Neural cell (in vitro differentiated cells): ENCODE measurements at regions not wholly inside any gene's neighbourhood (a gene's known extent, or its start where the extent isn't known, plus 50 kb on each side); places are given as distances from the start of the nearest gene placed in this dataset.

Source experiments
- H2AFZ ChIP-seq: fragments of 200-600, 300-800 bp; sonication (generic), shearing (Covaris generic); 2 replicates; pipeline ENCODE4 v1.6.0; 2014; ENCODE audit warnings: low read depth, mild to moderate bottlenecking, antibody characterized with exemption, low read length, moderate library complexity
- H3F3A ChIP-seq: fragments of 200-600 bp; shearing (Covaris generic); 2 replicates; pipeline ENCODE4 v1.6.1; 2016; ENCODE audit warnings: mild to moderate bottlenecking, moderate library complexity, mixed read lengths, antibody characterized with exemption, low read length; ENCODE audit not compliant: insufficient read depth, poor library complexity, severe bottlenecking
- H3K27ac ChIP-seq: fragments of 200-600, 300-800 bp; sonication (generic), shearing (Covaris generic); 2 replicates; pipeline ENCODE4 v1.5.1; 2014; ENCODE audit warnings: mild to moderate bottlenecking, low read length, moderate library complexity
- H3K27me3 ChIP-seq: fragments of 300-800, 200-600 bp; sonication (generic), shearing (Covaris generic); 2 replicates; pipeline ENCODE4 v1.6.0; 2014; ENCODE audit warnings: mild to moderate bottlenecking, low read depth, low read length, moderate library complexity; ENCODE audit not compliant: insufficient read depth
- H3K36me3 ChIP-seq: fragments of 300-800, 200-600 bp; sonication (generic), shearing (Covaris generic); 2 replicates; pipeline ENCODE4 v1.5.1; 2014; ENCODE audit warnings: mild to moderate bottlenecking, antibody characterized with exemption, low read length, moderate library complexity; ENCODE audit not compliant: insufficient read depth
- H3K4me2 ChIP-seq: fragments of 300-800, 200-600 bp; sonication (generic), shearing (Covaris generic); 2 replicates; pipeline ENCODE4 v1.6.0; 2014; ENCODE audit warnings: mild to moderate bottlenecking, low read length
- H3K4me3 ChIP-seq: fragments of 300-800, 200-600 bp; sonication (generic), shearing (Covaris generic); 2 replicates; pipeline ENCODE4 v1.5.1; 2014; ENCODE audit warnings: mild to moderate bottlenecking, low read length, moderate library complexity
- H3K79me2 ChIP-seq: fragments of 200-600 bp; shearing (Covaris generic); replicated peaks from 2 replicates; pipeline ENCODE4 v1.6.0; 2014; ENCODE audit warnings: mild to moderate bottlenecking, low read length, moderate library complexity; ENCODE audit not compliant: insufficient read depth
- H3K9ac ChIP-seq: fragments of 300-800, 200-600 bp; sonication (generic), shearing (Covaris generic); 2 replicates; pipeline ENCODE4 v1.6.1; 2016; ENCODE audit warnings: mild to moderate bottlenecking, low read length, mixed read lengths
- H3K9me2 ChIP-seq: fragments of 200-600 bp; shearing (Covaris generic); 2 replicates; pipeline ENCODE4 v1.6.1; 2016; ENCODE audit warnings: mild to moderate bottlenecking, low read length, mixed read lengths; ENCODE audit not compliant: insufficient read depth
- H3K9me3 ChIP-seq: fragments of 200-600, 300-800 bp; sonication (generic), shearing (Covaris generic); 2 replicates; pipeline ENCODE4 v1.6.1; 2016; ENCODE audit warnings: mild to moderate bottlenecking, mixed run types, low read length, moderate library complexity, mixed read lengths
- H4K20me1 ChIP-seq: fragments of 200-600 bp; shearing (Covaris generic); 2 replicates; pipeline ENCODE4 v1.6.1; 2016; ENCODE audit warnings: mild to moderate bottlenecking, mixed run types; ENCODE audit not compliant: insufficient read depth
- EP300 ChIP-seq: fragments of 450-650 bp; conservative IDR thresholded peaks from 2 replicates; pipeline ENCODE4 v1.6.1; 2014; ENCODE audit warnings: antibody characterized with exemption, mild to moderate bottlenecking, moderate library complexity; ENCODE audit not compliant: poor library complexity, severe bottlenecking
- EZH2 ChIP-seq: fragments of 200-600, 300-800 bp; shearing (Covaris generic), sonication (generic); IDR thresholded peaks from 2 replicates; pipeline ENCODE4 v1.6.1; 2014; ENCODE audit warnings: antibody characterized with exemption, low read length, borderline replicate concordance, mild to moderate bottlenecking; ENCODE audit not compliant: insufficient read depth, poor library complexity, severe bottlenecking
- MXI1 ChIP-seq: fragments of 450-650 bp; conservative IDR thresholded peaks from 2 replicates; pipeline ENCODE4 v1.6.1; 2014; ENCODE audit warnings: antibody characterized with exemption, mild to moderate bottlenecking; ENCODE audit not compliant: poor library complexity, severe bottlenecking
- POLR2AphosphoS5 ChIP-seq: IDR thresholded peaks from 2 replicates; pipeline ENCODE4 v1.6.1; 2012
- RAD21 ChIP-seq: fragments of 450-650 bp; conservative IDR thresholded peaks from 2 replicates; pipeline ENCODE4 v1.6.1; 2014; ENCODE audit warnings: antibody characterized with exemption, mild to moderate bottlenecking, moderate library complexity
- SMC3 ChIP-seq: fragments of 450-650 bp; conservative IDR thresholded peaks from 2 replicates; pipeline ENCODE4 v1.6.1; 2014; ENCODE audit warnings: antibody characterized with exemption, mild to moderate bottlenecking, moderate library complexity; ENCODE audit not compliant: poor library complexity
- TAF1 ChIP-seq: IDR thresholded peaks from 2 replicates; pipeline ENCODE4 v1.6.1; 2012; ENCODE audit warnings: low read depth
- TF ChIP-seq, protein P1 (sequence below): IDR thresholded peaks from 2 replicates; pipeline ENCODE4 v1.6.1; 2012; ENCODE audit warnings: borderline replicate concordance
- TF ChIP-seq, protein P2 (sequence below): fragments of 450-650 bp; IDR thresholded peaks from 2 replicates; pipeline ENCODE4 v1.5.1; 2014; ENCODE audit warnings: antibody characterized with exemption, mild to moderate bottlenecking, moderate library complexity; ENCODE audit not compliant: poor library complexity, severe bottlenecking

DNA sequence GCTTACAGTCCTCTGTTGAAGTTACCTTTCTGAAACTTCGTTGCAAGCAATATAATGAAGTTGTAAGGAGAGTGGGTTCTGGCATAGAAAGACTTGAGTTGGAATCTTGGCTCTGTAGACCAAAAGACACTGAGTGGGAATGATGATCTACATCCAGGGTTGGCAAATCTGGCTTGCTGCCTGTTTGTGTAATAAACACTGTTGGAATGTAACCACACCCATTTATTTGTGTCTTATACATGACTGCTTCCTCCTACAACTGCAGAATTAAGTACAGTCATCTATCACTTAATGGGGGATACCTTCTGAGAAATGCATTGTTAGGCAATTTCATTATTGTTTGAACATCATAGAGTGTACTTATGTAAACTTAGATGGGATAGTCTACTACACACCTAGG is 178.4 kb upstream of the SUCLG2 start:
- H3K27me3 ChIP-seq = no peaks in the 10 kb centered on the region
- H3K79me2 ChIP-seq = no peaks in the 10 kb centered on the region
- no peak overlapping the region for H3K4me3 ChIP-seq
- H3F3A ChIP-seq = no peaks in the 10 kb centered on the region
- no peaks in the 10 kb centered on the region for H3K9me3 ChIP-seq
- no peaks in the 10 kb centered on the region for H3K9me2 ChIP-seq
- H2AFZ ChIP-seq = no peak overlapping the region
- no peak for TF ChIP-seq MXI1
- no peak for TF ChIP-seq SMC3
- no peak for TF ChIP-seq POLR2AphosphoS5
- TF ChIP-seq, protein P1, sequence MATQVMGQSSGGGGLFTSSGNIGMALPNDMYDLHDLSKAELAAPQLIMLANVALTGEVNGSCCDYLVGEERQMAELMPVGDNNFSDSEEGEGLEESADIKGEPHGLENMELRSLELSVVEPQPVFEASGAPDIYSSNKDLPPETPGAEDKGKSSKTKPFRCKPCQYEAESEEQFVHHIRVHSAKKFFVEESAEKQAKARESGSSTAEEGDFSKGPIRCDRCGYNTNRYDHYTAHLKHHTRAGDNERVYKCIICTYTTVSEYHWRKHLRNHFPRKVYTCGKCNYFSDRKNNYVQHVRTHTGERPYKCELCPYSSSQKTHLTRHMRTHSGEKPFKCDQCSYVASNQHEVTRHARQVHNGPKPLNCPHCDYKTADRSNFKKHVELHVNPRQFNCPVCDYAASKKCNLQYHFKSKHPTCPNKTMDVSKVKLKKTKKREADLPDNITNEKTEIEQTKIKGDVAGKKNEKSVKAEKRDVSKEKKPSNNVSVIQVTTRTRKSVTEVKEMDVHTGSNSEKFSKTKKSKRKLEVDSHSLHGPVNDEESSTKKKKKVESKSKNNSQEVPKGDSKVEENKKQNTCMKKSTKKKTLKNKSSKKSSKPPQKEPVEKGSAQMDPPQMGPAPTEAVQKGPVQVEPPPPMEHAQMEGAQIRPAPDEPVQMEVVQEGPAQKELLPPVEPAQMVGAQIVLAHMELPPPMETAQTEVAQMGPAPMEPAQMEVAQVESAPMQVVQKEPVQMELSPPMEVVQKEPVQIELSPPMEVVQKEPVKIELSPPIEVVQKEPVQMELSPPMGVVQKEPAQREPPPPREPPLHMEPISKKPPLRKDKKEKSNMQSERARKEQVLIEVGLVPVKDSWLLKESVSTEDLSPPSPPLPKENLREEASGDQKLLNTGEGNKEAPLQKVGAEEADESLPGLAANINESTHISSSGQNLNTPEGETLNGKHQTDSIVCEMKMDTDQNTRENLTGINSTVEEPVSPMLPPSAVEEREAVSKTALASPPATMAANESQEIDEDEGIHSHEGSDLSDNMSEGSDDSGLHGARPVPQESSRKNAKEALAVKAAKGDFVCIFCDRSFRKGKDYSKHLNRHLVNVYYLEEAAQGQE = no peak
- H3K27ac ChIP-seq = no peak overlapping the region
- H3K4me2 ChIP-seq = no peak overlapping the region
- H3K9ac ChIP-seq = no peak overlapping the region
- no peaks in the 10 kb centered on the region for H3K36me3 ChIP-seq
- no peaks in the 10 kb centered on the region for H4K20me1 ChIP-seq

DNA sequence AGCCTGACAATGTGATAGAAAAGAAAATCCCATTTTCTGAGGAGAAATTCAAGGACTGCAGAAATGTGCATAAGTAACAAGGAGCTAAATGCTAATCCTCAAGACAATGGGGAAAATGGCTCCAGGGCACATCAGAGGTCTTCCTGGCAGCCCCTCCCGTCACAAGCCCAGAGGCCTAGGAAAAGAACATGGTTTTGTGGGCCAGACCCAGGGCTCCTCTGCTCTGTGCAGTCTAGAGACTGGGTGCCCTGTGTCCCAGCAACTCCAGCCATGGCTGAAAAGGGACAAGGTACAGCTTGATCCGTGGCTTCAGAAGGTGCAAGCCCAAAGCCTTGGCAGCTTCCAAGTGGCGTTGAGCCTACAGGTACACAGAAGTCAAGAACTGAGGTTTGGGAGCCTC is 176.8 kb upstream of the SUCLG2 start:
- no peaks in the 10 kb centered on the region for H3F3A ChIP-seq
- H3K79me2 ChIP-seq = no peaks in the 10 kb centered on the region
- TF ChIP-seq, protein P2, sequence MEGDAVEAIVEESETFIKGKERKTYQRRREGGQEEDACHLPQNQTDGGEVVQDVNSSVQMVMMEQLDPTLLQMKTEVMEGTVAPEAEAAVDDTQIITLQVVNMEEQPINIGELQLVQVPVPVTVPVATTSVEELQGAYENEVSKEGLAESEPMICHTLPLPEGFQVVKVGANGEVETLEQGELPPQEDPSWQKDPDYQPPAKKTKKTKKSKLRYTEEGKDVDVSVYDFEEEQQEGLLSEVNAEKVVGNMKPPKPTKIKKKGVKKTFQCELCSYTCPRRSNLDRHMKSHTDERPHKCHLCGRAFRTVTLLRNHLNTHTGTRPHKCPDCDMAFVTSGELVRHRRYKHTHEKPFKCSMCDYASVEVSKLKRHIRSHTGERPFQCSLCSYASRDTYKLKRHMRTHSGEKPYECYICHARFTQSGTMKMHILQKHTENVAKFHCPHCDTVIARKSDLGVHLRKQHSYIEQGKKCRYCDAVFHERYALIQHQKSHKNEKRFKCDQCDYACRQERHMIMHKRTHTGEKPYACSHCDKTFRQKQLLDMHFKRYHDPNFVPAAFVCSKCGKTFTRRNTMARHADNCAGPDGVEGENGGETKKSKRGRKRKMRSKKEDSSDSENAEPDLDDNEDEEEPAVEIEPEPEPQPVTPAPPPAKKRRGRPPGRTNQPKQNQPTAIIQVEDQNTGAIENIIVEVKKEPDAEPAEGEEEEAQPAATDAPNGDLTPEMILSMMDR = no peak
- TF ChIP-seq SMC3 = no peak
- no peak overlapping the region for H3K9ac ChIP-seq
- H3K4me3 ChIP-seq = no peak overlapping the region
- no peaks in the 10 kb centered on the region for H3K9me2 ChIP-seq
- H3K4me2 ChIP-seq = no peak overlapping the region
- H3K9me3 ChIP-seq = no peaks in the 10 kb centered on the region
- H3K27me3 ChIP-seq = no peaks in the 10 kb centered on the region
- H3K36me3 ChIP-seq = no peaks in the 10 kb centered on the region
- H3K27ac ChIP-seq = no peak overlapping the region
- no peak overlapping the region for H2AFZ ChIP-seq
- no peaks in the 10 kb centered on the region for H4K20me1 ChIP-seq

DNA sequence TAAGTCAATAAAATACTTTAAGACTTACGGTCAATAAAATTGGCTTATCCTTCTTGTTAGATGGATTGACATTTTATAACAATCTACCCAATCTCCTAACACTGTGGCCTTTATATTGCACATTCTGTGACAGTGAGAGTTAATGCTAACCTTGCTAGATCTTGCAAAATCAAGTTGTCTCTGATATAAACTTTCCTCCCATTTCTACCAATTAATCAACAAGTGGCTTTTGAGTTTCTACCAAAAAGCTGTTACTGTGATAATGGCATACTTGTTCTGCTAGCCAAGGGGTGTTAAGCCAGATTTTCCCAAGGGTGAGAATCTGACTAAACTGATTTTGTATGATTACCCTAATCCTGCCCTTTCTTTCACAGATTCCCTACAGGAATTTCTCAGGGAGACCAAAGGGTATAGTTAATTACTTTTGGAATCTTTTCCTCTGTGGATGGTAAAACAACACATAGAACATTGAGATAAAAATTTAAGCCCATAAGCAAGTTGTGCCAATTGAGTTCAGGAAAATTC is 174.1 kb upstream of the SUCLG2 start:
- TF ChIP-seq RAD21 (no peak), EP300 (no peak), SMC3 (no peak), POLR2AphosphoS5 (no peak), MXI1 (no peak), EZH2 (no peak), TAF1 (no peak)
- TF ChIP-seq, protein P1 = no peak
- TF ChIP-seq, protein P2 = no peak

More for the DNA sequence above, 174.1 kb upstream of the SUCLG2 start:
- Histone ChIP-seq H3K27ac (no peak overlapping the region), H3K9me2 (no peaks in the 10 kb centered on the region), H3K4me3 (no peak overlapping the region), H3K9ac (no peak overlapping the region), H3K36me3 (no peaks in the 10 kb centered on the region), H3K27me3 (no peaks in the 10 kb centered on the region), H3K4me2 (no peak overlapping the region), H3K9me3 (no peaks in the 10 kb centered on the region), H3K79me2 (no peaks in the 10 kb centered on the region), H2AFZ (no peak overlapping the region), H3F3A (no peaks in the 10 kb centered on the region), H4K20me1 (no peaks in the 10 kb centered on the region)
